Keratinocyte (primary cell): ENCODE measurements at regions not wholly inside any gene's neighbourhood (a gene's known extent, or its start where the extent isn't known, plus 50 kb on each side); places are given as distances from the start of the nearest gene placed in this dataset.
"Not testable (repeated sequence)": the region's sequence is repeated elsewhere in the genome, so short reads cannot be mapped to it uniquely, and the experiment has no call there.

Experiments
- DNase-seq: peaks from one replicate; pipeline ENCODE4 v3.0.0-alpha.2; 2011; ENCODE audit warnings: low read depth, missing footprints, low spot score
- FAIRE-seq: peaks from 2 replicates; lab custom pipeline; 2011; peaks lifted over from hg19 to GRCh38; lab: Jason Lieb, UNC
- H2AFZ ChIP-seq: 2 replicates; pipeline ENCODE4 v1.6.0; 2012; ENCODE audit warnings: low read length, control low read depth, inconsistent platforms; ENCODE audit not compliant: control insufficient read depth
- H3K27ac ChIP-seq: 2 replicates; pipeline ENCODE4 v1.5.1; 2011; ENCODE audit warnings: low read length; ENCODE audit not compliant: control insufficient read depth, insufficient read depth
- H3K27me3 ChIP-seq: 3 replicates; pipeline ENCODE4 v1.6.0; 2011; ENCODE audit warnings: low read length; ENCODE audit not compliant: control insufficient read depth, insufficient read depth; ENCODE audit errors: extremely low read depth
- H3K36me3 ChIP-seq, 2 experiments: 2 replicates in 1 of 2; 3 replicates in 1 of 2; pipeline ENCODE4 v1.5.1; 2011; ENCODE audit warnings: low read length in 2 of 2, mild to moderate bottlenecking in 1 of 2; ENCODE audit not compliant: control insufficient read depth in 2 of 2, insufficient read depth in 2 of 2; ENCODE audit errors: extremely low read depth in 1 of 2
- H3K4me1 ChIP-seq: 3 replicates; pipeline ENCODE4 v1.5.1; 2011; ENCODE audit warnings: low read length; ENCODE audit not compliant: control insufficient read depth, insufficient read depth; ENCODE audit errors: extremely low read depth
- H3K4me2 ChIP-seq: 3 replicates; pipeline ENCODE4 v1.6.0; 2011; ENCODE audit warnings: low read depth, low read length; ENCODE audit not compliant: control insufficient read depth, insufficient read depth; ENCODE audit errors: extremely low read depth
- H3K4me3 ChIP-seq, 3 experiments: fragments of 200-600 bp in 1 of 3; sonication (generic) in 1 of 3; 2 replicates in 2 of 3; 3 replicates in 1 of 3; pipeline ENCODE4 v1.5.1; 2011 to 2016; ENCODE audit warnings: low read length in 3 of 3, mild to moderate bottlenecking in 3 of 3, control low read depth in 2 of 3, inconsistent platforms in 1 of 3, low read depth in 1 of 3, mixed read lengths in 1 of 3, mixed run types in 1 of 3, moderate library complexity in 1 of 3; ENCODE audit not compliant: control insufficient read depth in 2 of 3, insufficient read depth in 2 of 3; ENCODE audit errors: extremely low read depth in 1 of 3
- H3K79me2 ChIP-seq: 2 replicates; pipeline ENCODE4 v1.6.0; 2012; ENCODE audit warnings: low read length; ENCODE audit not compliant: control insufficient read depth, insufficient read depth
- H3K9ac ChIP-seq: 3 replicates; pipeline ENCODE4 v1.6.0; 2011; ENCODE audit warnings: low read length; ENCODE audit not compliant: control insufficient read depth, insufficient read depth; ENCODE audit errors: extremely low read depth
- H3K9me1 ChIP-seq: 3 replicates; pipeline ENCODE4 v1.6.0; 2011; ENCODE audit warnings: low read length; ENCODE audit not compliant: control insufficient read depth, insufficient read depth; ENCODE audit errors: extremely low read depth
- H3K9me3 ChIP-seq: 2 replicates; pipeline ENCODE4 v1.5.1; 2012; ENCODE audit warnings: low read depth, low read length; ENCODE audit not compliant: control insufficient read depth
- H4K20me1 ChIP-seq: 3 replicates; pipeline ENCODE4 v1.6.0; 2011; ENCODE audit warnings: low read length; ENCODE audit not compliant: control insufficient read depth, insufficient read depth; ENCODE audit errors: extremely low read depth
- CTCF ChIP-seq, 3 experiments: IDR thresholded peaks in 1 of 3; conservative IDR thresholded peaks in 1 of 3; optimal IDR thresholded peaks in 1 of 3; 2 replicates in 2 of 3; 3 replicates in 1 of 3; pipeline versions ENCODE3 to v1.5.1; 2011; ENCODE audit warnings: low read length in 3 of 3, mild to moderate bottlenecking in 3 of 3, moderate library complexity in 2 of 3, control low read depth in 1 of 3, inconsistent platforms in 1 of 3; ENCODE audit not compliant: insufficient read depth in 2 of 3; ENCODE audit errors: extremely low read depth in 1 of 3
- EZH2 ChIP-seq: IDR thresholded peaks from one replicate; pipeline ENCODE4 v1.6.1; 2012; ENCODE audit warnings: inconsistent platforms, mild to moderate bottlenecking, low read length, moderate library complexity
- dilution Hi-C: fragments of 300-500 bp; cut with MboI; formaldehyde crosslinking; loops from one replicate; pipeline ENCODE4 v1.7.0; 2020; ENCODE audit warnings: low sequenced_read_pairs; ENCODE audit not compliant: extremely low pct_ligation_motif_present

GRCh38 chr13:58706421-58706820 lies 1074.9 kb downstream of the PCDH17 start:
- H3K27ac ChIP-seq, result no peak overlapping the region
- H3K4me2 ChIP-seq, result no peak overlapping the region
- no peaks in the 10 kb centered on the region for H3K79me2 ChIP-seq
- H3K9me3 ChIP-seq, result no peaks in the 10 kb centered on the region
- dilution Hi-C loops, result no loop called here
- no peak for DNase-seq
- no peak overlapping the region for H2AFZ ChIP-seq
- no peak overlapping the region for H3K4me3 ChIP-seq
- TF ChIP-seq EZH2 (no peak), CTCF (optimal IDR thresholded peaks at IDR 0.05 in 1 of 3, IDR thresholded peaks at IDR 0.05 in 1 of 3, conservative IDR thresholded peaks at IDR 0.05 in 1 of 3; ENCODE audit: extremely low read depth in 1 of 3, insufficient read depth in 2 of 3, low read length in 3 of 3) (no peak)
- no peaks in the 10 kb centered on the region for H3K4me1 ChIP-seq
- no peaks in the 10 kb centered on the region for H3K36me3 ChIP-seq
- no peak overlapping the region for H3K9ac ChIP-seq
- no peak for FAIRE-seq
- no peaks in the 10 kb centered on the region for H3K27me3 ChIP-seq
- no peaks in the 10 kb centered on the region for H3K9me1 ChIP-seq
- no peaks in the 10 kb centered on the region for H4K20me1 ChIP-seq

- FAIRE-seq (no peak), DNase-seq (no peak)
- no peak for TF ChIP-seq CTCF (optimal IDR thresholded peaks at IDR 0.05 in 1 of 3, IDR thresholded peaks at IDR 0.05 in 1 of 3, conservative IDR thresholded peaks at IDR 0.05 in 1 of 3; ENCODE audit: extremely low read depth in 1 of 3, insufficient read depth in 2 of 3, low read length in 3 of 3)
- TF ChIP-seq EZH2, result no peak
- H3K9me1 ChIP-seq, result no peaks in the 10 kb centered on the region
- dilution Hi-C loops, result no loop called here
- H4K20me1 ChIP-seq, result no peaks in the 10 kb centered on the region
- no peaks in the 10 kb centered on the region for H3K4me1 ChIP-seq
- no peak overlapping the region for H3K4me2 ChIP-seq
- no peaks in the 10 kb centered on the region for H3K27me3 ChIP-seq
- H3K79me2 ChIP-seq, result no peaks in the 10 kb centered on the region
- H3K9me3 ChIP-seq, result peaks cover 2% of the 10 kb centered on the region
- no peaks in the 10 kb centered on the region for H3K36me3 ChIP-seq
- H3K9ac ChIP-seq, result no peak overlapping the region
- H3K27ac ChIP-seq, result no peak overlapping the region
- H3K4me3 ChIP-seq, result no peak overlapping the region
- H2AFZ ChIP-seq, result no peak overlapping the region
Observed at GRCh38 chr13:58712191-58712590, 1080.6 kb downstream of the PCDH17 start.

GRCh38 chr13:58714016-58714415 lies 1082.5 kb downstream of the PCDH17 start:
- H3K4me1 ChIP-seq, dilution Hi-C loops, FAIRE-seq: not testable (repeated sequence)

More at GRCh38 chr13:58714016-58714415, 1082.5 kb downstream of the PCDH17 start:
- not testable (repeated sequence) for H3K79me2 ChIP-seq, H3K9me1 ChIP-seq, H3K4me2 ChIP-seq, H3K36me3 ChIP-seq, H3K9me3 ChIP-seq, H3K27me3 ChIP-seq, H2AFZ ChIP-seq, H3K9ac ChIP-seq, H4K20me1 ChIP-seq, H3K4me3 ChIP-seq, H3K27ac ChIP-seq, DNase-seq
